HPDE6-E6E7 (cell line): ENCODE measurements at regions not wholly inside any gene's neighbourhood (a gene's known extent, or its start where the extent isn't known, plus 50 kb on each side); places are given as distances from the start of the nearest gene placed in this dataset.
A peak's percentile ranks its signal among the peaks of the same experiment; 100 is the strongest.

ENCODE experiments used
- DNase-seq: peaks from one replicate; pipeline ENCODE4 v3.0.0; 2011; ENCODE audit warnings: missing footprints; ENCODE audit errors: extremely low spot score

- no peak for DNase-seq
Measured at GRCh38 chr4:123573866-123574508, 177.4 kb downstream of the SPRY1 start.

GRCh38 chr4:123575291-123575690, 178.7 kb downstream of the SPRY1 start:
- DNase-seq, result no peak

- no peak for DNase-seq
Measured at GRCh38 chr4:123577225-123577906, 180.8 kb downstream of the SPRY1 start.

GRCh38 chr4:123578276-123579029, 181.9 kb downstream of the SPRY1 start:
- no peak for DNase-seq

- no peak for DNase-seq
Measured at GRCh38 chr4:123579961-123580360, 183.4 kb downstream of the SPRY1 start.

- DNase-seq, result no peak
Measured at GRCh38 chr4:123580981-123581664, 184.5 kb downstream of the SPRY1 start.

- DNase-seq, result no peak
Measured at GRCh38 chr4:123581802-123582201, 185.2 kb downstream of the SPRY1 start.

- DNase-seq, result no peak
Measured at GRCh38 chr4:123583043-123583442, 186.4 kb downstream of the SPRY1 start.

- DNase-seq, result no peak
Measured at GRCh38 chr4:123585111-123585510, 188.5 kb downstream of the SPRY1 start.

GRCh38 chr4:123587983-123588494, 191.4 kb downstream of the SPRY1 start:
- DNase-seq, result peak; percentile 74

GRCh38 chr4:123588631-123589241, 192.1 kb downstream of the SPRY1 start:
- DNase-seq, result no peak

GRCh38 chr4:123589301-123589700, 192.7 kb downstream of the SPRY1 start:
- DNase-seq, result no peak

- DNase-seq, result no peak
Measured at GRCh38 chr4:123591875-123592274, 195.3 kb downstream of the SPRY1 start.

GRCh38 chr4:123593655-123594054, 197.1 kb downstream of the SPRY1 start:
- DNase-seq, result no peak

- no peak for DNase-seq
Measured at GRCh38 chr4:123596805-123597204, 200.2 kb downstream of the SPRY1 start.

- DNase-seq, result no peak
Measured at GRCh38 chr4:123597586-123597985, 201.0 kb downstream of the SPRY1 start.

GRCh38 chr4:123598331-123598730, 201.7 kb downstream of the SPRY1 start:
- DNase-seq, result no peak

- DNase-seq, result no peak
Measured at GRCh38 chr4:123599061-123599919, 202.7 kb downstream of the SPRY1 start.

- no peak for DNase-seq
Measured at GRCh38 chr4:123599920-123600810, 203.6 kb downstream of the SPRY1 start.
